ENCODE measurements at regions not wholly inside any gene's neighbourhood (a gene's known extent, or its start where the extent isn't known, plus 50 kb on each side); places are given as distances from the start of the nearest gene placed in this dataset.

DNA sequence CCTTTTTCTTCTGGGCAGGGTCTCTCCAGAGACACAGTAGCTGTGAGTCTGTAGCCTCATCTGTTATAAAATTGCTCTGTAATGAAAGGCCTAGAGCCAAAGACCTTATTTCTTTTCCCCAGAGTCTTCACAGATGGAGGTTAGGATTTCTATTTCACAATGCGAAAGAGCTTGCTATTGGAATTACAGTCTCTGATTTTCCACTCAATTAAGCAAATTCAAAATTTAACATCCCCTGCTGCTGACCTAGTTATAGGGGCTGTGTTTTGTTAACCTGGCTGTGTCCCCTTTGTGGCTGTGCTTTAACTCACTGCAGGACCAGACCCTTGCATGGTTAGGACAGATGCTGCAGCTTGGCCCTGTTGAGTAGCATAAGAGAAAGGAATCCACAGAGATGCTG is 190.3 kb upstream of the NMUR2 start:
- ATAC-seq, result no peak
- Histone ChIP-seq H3K9ac (ENCODE audit: low read length) (no peak overlapping the region), H3K79me2 (ENCODE audit: insufficient read depth, low read length) (no peaks in the 10 kb centered on the region), H3K27ac (ENCODE audit: low read depth, low read length) (no peak overlapping the region), H3K27me3 (ENCODE audit: insufficient read depth, low read length) (no peaks in the 10 kb centered on the region), H3K36me3 (ENCODE audit: control insufficient read depth in 1 of 2, insufficient read depth in 2 of 2, low read length in 2 of 2) (no peaks in the 10 kb centered on the region), H4K20me1 (ENCODE audit: insufficient read depth) (no peaks in the 10 kb centered on the region), H2AFZ (ENCODE audit: low read depth, low read length, poor library complexity, severe bottlenecking) (no peak overlapping the region), H3K4me1 (ENCODE audit: control insufficient read depth in 1 of 2, insufficient read depth in 2 of 2, low read length in 2 of 2) (no peaks in the 10 kb centered on the region), H3K4me3 (replicated peaks in 1 of 2; ENCODE audit: low read depth in 1 of 2, low read length in 2 of 2) (no peak overlapping the region), H3K9me3 (ENCODE audit: control insufficient read depth in 1 of 2, insufficient read depth in 1 of 2, low read depth in 1 of 2, low read length in 2 of 2) (no peaks in the 10 kb centered on the region), H3K4me2 (ENCODE audit: low read length) (no peak overlapping the region), H3K9me2 (ENCODE audit: insufficient read depth) (no peaks in the 10 kb centered on the region)
- no peak for DNase-seq (ENCODE audit: low read depth, low spot score)
- TF ChIP-seq TCF7L2 (IDR thresholded peaks at IDR 0.05; ENCODE audit: borderline replicate concordance, extremely low read depth, insufficient read depth, insufficient read length), result no peak
- TF ChIP-seq, protein P1, sequence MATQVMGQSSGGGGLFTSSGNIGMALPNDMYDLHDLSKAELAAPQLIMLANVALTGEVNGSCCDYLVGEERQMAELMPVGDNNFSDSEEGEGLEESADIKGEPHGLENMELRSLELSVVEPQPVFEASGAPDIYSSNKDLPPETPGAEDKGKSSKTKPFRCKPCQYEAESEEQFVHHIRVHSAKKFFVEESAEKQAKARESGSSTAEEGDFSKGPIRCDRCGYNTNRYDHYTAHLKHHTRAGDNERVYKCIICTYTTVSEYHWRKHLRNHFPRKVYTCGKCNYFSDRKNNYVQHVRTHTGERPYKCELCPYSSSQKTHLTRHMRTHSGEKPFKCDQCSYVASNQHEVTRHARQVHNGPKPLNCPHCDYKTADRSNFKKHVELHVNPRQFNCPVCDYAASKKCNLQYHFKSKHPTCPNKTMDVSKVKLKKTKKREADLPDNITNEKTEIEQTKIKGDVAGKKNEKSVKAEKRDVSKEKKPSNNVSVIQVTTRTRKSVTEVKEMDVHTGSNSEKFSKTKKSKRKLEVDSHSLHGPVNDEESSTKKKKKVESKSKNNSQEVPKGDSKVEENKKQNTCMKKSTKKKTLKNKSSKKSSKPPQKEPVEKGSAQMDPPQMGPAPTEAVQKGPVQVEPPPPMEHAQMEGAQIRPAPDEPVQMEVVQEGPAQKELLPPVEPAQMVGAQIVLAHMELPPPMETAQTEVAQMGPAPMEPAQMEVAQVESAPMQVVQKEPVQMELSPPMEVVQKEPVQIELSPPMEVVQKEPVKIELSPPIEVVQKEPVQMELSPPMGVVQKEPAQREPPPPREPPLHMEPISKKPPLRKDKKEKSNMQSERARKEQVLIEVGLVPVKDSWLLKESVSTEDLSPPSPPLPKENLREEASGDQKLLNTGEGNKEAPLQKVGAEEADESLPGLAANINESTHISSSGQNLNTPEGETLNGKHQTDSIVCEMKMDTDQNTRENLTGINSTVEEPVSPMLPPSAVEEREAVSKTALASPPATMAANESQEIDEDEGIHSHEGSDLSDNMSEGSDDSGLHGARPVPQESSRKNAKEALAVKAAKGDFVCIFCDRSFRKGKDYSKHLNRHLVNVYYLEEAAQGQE (IDR thresholded peaks at IDR 0.05; ENCODE audit: low read depth), result no peak
- TF ChIP-seq RAD21 (IDR thresholded peaks at IDR 0.05; ENCODE audit: low read depth), result no peak
- intact Hi-C loops (cut with micrococcal nuclease), result no loop called here
- ChIA-PET RAD21 (ENCODE audit: low non-redundant PET in 1 of 2, low total read pairs in 2 of 2, uncharacterized antibody in 2 of 2, unreplicated experiment in 2 of 2) (no interaction called here), CTCF (no interaction called here), POLR2A (no interaction called here)
- no TSS peak for BruUV-seq (replicated peaks)

DNA sequence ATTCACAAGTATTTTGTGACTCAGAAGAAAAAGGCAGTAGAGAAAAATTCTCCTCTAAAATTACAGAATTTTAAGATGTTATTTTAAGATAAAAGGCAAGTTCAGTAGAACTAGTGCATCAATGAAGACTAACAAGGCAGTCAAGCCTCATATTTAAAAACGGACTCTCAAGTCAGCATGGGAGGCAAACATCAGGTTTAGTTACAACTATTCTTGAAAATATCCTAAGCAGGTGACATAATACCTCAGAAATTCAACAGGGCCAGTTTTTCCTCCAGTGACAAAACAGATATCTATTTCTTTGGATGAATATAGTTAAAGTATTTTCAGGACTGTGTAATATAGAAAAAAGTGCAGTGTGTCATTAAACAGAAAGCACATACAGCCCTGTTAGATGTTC is 194.0 kb upstream of the NMUR2 start:
- Histone ChIP-seq H3K4me1 (ENCODE audit: control insufficient read depth in 1 of 2, insufficient read depth in 2 of 2, low read length in 2 of 2) (no peaks in the 10 kb centered on the region), H3K79me2 (ENCODE audit: insufficient read depth, low read length) (no peaks in the 10 kb centered on the region), H2AFZ (ENCODE audit: low read depth, low read length, poor library complexity, severe bottlenecking) (no peak overlapping the region), H3K9ac (ENCODE audit: low read length) (no peak overlapping the region), H3K9me3 (ENCODE audit: control insufficient read depth in 1 of 2, insufficient read depth in 1 of 2, low read depth in 1 of 2, low read length in 2 of 2) (no peaks in the 10 kb centered on the region), H4K20me1 (ENCODE audit: insufficient read depth) (no peaks in the 10 kb centered on the region), H3K9me2 (ENCODE audit: insufficient read depth) (no peaks in the 10 kb centered on the region), H3K27me3 (ENCODE audit: insufficient read depth, low read length) (no peaks in the 10 kb centered on the region), H3K4me3 (replicated peaks in 1 of 2; ENCODE audit: low read depth in 1 of 2, low read length in 2 of 2) (no peak overlapping the region), H3K27ac (ENCODE audit: low read depth, low read length) (no peak overlapping the region), H3K4me2 (ENCODE audit: low read length) (no peak overlapping the region), H3K36me3 (ENCODE audit: control insufficient read depth in 1 of 2, insufficient read depth in 2 of 2, low read length in 2 of 2) (no peaks in the 10 kb centered on the region)
- TF ChIP-seq POLR2A (IDR thresholded peaks at IDR 0.05; ENCODE audit: borderline replicate concordance, extremely low read depth, insufficient read depth, insufficient read length), result no peak
- no peak for TF ChIP-seq POLR2AphosphoS5 (IDR thresholded peaks at IDR 0.05; ENCODE audit: low read depth, low read length)
- TF ChIP-seq EZH2phosphoT487 (IDR thresholded peaks at IDR 0.05; ENCODE audit: borderline replicate concordance), result no peak
- TF ChIP-seq JUND (IDR thresholded peaks at IDR 0.05), result no peak
- no peak for TF ChIP-seq RAD21 (IDR thresholded peaks at IDR 0.05; ENCODE audit: low read depth)
- TF ChIP-seq, protein P2, sequence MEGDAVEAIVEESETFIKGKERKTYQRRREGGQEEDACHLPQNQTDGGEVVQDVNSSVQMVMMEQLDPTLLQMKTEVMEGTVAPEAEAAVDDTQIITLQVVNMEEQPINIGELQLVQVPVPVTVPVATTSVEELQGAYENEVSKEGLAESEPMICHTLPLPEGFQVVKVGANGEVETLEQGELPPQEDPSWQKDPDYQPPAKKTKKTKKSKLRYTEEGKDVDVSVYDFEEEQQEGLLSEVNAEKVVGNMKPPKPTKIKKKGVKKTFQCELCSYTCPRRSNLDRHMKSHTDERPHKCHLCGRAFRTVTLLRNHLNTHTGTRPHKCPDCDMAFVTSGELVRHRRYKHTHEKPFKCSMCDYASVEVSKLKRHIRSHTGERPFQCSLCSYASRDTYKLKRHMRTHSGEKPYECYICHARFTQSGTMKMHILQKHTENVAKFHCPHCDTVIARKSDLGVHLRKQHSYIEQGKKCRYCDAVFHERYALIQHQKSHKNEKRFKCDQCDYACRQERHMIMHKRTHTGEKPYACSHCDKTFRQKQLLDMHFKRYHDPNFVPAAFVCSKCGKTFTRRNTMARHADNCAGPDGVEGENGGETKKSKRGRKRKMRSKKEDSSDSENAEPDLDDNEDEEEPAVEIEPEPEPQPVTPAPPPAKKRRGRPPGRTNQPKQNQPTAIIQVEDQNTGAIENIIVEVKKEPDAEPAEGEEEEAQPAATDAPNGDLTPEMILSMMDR (IDR thresholded peaks at IDR 0.05 in 2 of 3, conservative IDR thresholded peaks at IDR 0.05 in 1 of 3; ENCODE audit: borderline replicate concordance in 1 of 3, insufficient read depth in 1 of 3, low read depth in 2 of 3, low read length in 2 of 3), result no peak
- no peak for TF ChIP-seq SP1 (IDR thresholded peaks at IDR 0.05; ENCODE audit: low read depth)
- TF ChIP-seq, protein P3, sequence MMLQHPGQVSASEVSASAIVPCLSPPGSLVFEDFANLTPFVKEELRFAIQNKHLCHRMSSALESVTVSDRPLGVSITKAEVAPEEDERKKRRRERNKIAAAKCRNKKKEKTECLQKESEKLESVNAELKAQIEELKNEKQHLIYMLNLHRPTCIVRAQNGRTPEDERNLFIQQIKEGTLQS (IDR thresholded peaks at IDR 0.05), result no peak
- no peak for TF ChIP-seq FOSL1 (IDR thresholded peaks at IDR 0.05; ENCODE audit: low read depth)
- no peak for TF ChIP-seq CEBPB (IDR thresholded peaks at IDR 0.05; ENCODE audit: low read depth)
- TF ChIP-seq TCF7L2 (IDR thresholded peaks at IDR 0.05; ENCODE audit: borderline replicate concordance, extremely low read depth, insufficient read depth, insufficient read length), result no peak
- TF ChIP-seq SRF (IDR thresholded peaks at IDR 0.05; ENCODE audit: low read depth), result no peak
- TF ChIP-seq EGR1 (IDR thresholded peaks at IDR 0.05; ENCODE audit: low read depth), result no peak
- ChIA-PET POLR2A (no interaction called here), CTCF (no interaction called here), RAD21 (ENCODE audit: low non-redundant PET in 1 of 2, low total read pairs in 2 of 2, uncharacterized antibody in 2 of 2, unreplicated experiment in 2 of 2) (no interaction called here)
- DNase-seq (ENCODE audit: low read depth, low spot score), result no peak
- intact Hi-C loops (cut with micrococcal nuclease), result no loop called here
- no peak for ATAC-seq
- BruUV-seq (replicated peaks), result no TSS peak
